ENCODE measurements at regions not wholly inside any gene's neighbourhood (a gene's known extent, or its start where the extent isn't known, plus 50 kb on each side); places are given as distances from the start of the nearest gene placed in this dataset.
A peak's percentile ranks its signal among the peaks of the same experiment; 100 is the strongest.
"Not testable (repeated sequence)": the region's sequence is repeated elsewhere in the genome, so short reads cannot be mapped to it uniquely, and the experiment has no call there.

GRCh38 chr3:196141052-196141865, 59.4 kb upstream of the TFRC start:
- no peak for TF ChIP-seq CTCF (IDR thresholded peaks at IDR 0.05; ENCODE audit: borderline replicate concordance, control extremely low read depth, extremely low read depth, insufficient read depth, missing control alignments)
- in situ Hi-C loops (cut with MboI; ENCODE audit: low sequenced_read_pairs, unreplicated experiment), result no loop called here
- DNase-seq (ENCODE audit: low spot score), result no peak

GRCh38 chr3:196140224-196140623, 58.3 kb upstream of the TFRC start:
- TF ChIP-seq CTCF (IDR thresholded peaks at IDR 0.05; ENCODE audit: borderline replicate concordance, control extremely low read depth, extremely low read depth, insufficient read depth, missing control alignments), result no peak
- peak; percentile 63 for DNase-seq (ENCODE audit: low spot score)
- in situ Hi-C loops (cut with MboI; ENCODE audit: low sequenced_read_pairs, unreplicated experiment), result no loop called here

- in situ Hi-C loops (cut with MboI; ENCODE audit: low sequenced_read_pairs, unreplicated experiment), result no loop called here
- no peak for TF ChIP-seq CTCF (IDR thresholded peaks at IDR 0.05; ENCODE audit: borderline replicate concordance, control extremely low read depth, extremely low read depth, insufficient read depth, missing control alignments)
- no peak for DNase-seq (ENCODE audit: low spot score)
These were observed 57.4 kb upstream of the TFRC start for GRCh38 chr3:196139281-196139680.

- no peak for DNase-seq (ENCODE audit: low spot score)
- in situ Hi-C loops (cut with MboI; ENCODE audit: low sequenced_read_pairs, unreplicated experiment), result no loop called here
- no peak for TF ChIP-seq CTCF (IDR thresholded peaks at IDR 0.05; ENCODE audit: borderline replicate concordance, control extremely low read depth, extremely low read depth, insufficient read depth, missing control alignments)
These were observed 56.8 kb upstream of the TFRC start for GRCh38 chr3:196138482-196139254.

- DNase-seq (ENCODE audit: low spot score); in situ Hi-C loops (cut with MboI; ENCODE audit: low sequenced_read_pairs, unreplicated experiment): not testable (repeated sequence)
These were observed 54.7 kb upstream of the TFRC start for GRCh38 chr3:196136640-196136989.

GRCh38 chr3:196135693-196136639, 54.1 kb upstream of the TFRC start:
- in situ Hi-C loops (cut with MboI; ENCODE audit: low sequenced_read_pairs, unreplicated experiment), result no loop called here
- no peak for TF ChIP-seq CTCF (IDR thresholded peaks at IDR 0.05; ENCODE audit: borderline replicate concordance, control extremely low read depth, extremely low read depth, insufficient read depth, missing control alignments)

More at GRCh38 chr3:196135693-196136639, 54.1 kb upstream of the TFRC start:
- DNase-seq (ENCODE audit: low spot score), result no peak

Data from GM13976 (cell line).